Natural killer cell (primary cell): ENCODE measurements at regions not wholly inside any gene's neighbourhood (a gene's known extent, or its start where the extent isn't known, plus 50 kb on each side); places are given as distances from the start of the nearest gene placed in this dataset.

ENCODE experiments used
- ATAC-seq, 3 donors: fragments of 150-1000 bp in 2 of 3; fragments of 200-7000 bp in 1 of 3; cut with Tn5 transposase; 1 replicate in 1 of 3; 2 replicates in 2 of 3; pipeline ENCODE4 v1.10.0; 2021; ENCODE audit warnings: mild to moderate bottlenecking in 2 of 3, moderate library complexity in 2 of 3
- DNase-seq, 2 donors: peaks; one replicate each; pipeline versions ENCODE4 v3.0.0 to v3.0.0-alpha.2; 2013 to 2021; ENCODE audit warnings: mixed read lengths in 1 of 2
- H3K27ac ChIP-seq: one replicate; pipeline ENCODE4 v1.5.1; 2013; ENCODE audit warnings: mild to moderate bottlenecking, low read length
- H3K27me3 ChIP-seq: one replicate; pipeline ENCODE4 v1.6.1; 2013; ENCODE audit warnings: low read length; ENCODE audit not compliant: control insufficient read depth, insufficient read depth
- H3K36me3 ChIP-seq: one replicate; pipeline ENCODE4 v1.6.1; 2013; ENCODE audit warnings: low read length; ENCODE audit not compliant: control insufficient read depth, insufficient read depth
- H3K4me1 ChIP-seq: one replicate; pipeline ENCODE4 v1.6.1; 2013; ENCODE audit warnings: low read length; ENCODE audit not compliant: control insufficient read depth, insufficient read depth
- H3K4me3 ChIP-seq: one replicate; pipeline ENCODE4 v1.5.1; 2013; ENCODE audit warnings: low read length
- H3K9me3 ChIP-seq: one replicate; pipeline ENCODE4 v1.6.1; 2013; ENCODE audit warnings: low read length; ENCODE audit not compliant: control insufficient read depth, insufficient read depth
- H3K27ac Mint-ChIP-seq, 2 donors: one replicate each; pipeline ENCODE4 v1.8.0; 2022; ENCODE audit warnings: mild to moderate bottlenecking in 2 of 2, mixed read lengths in 2 of 2, moderate library complexity in 1 of 2
- H3K27me3 Mint-ChIP-seq, 2 donors: one replicate each; pipeline ENCODE4 v1.8.0; 2022; ENCODE audit warnings: low read depth in 2 of 2, mixed read lengths in 2 of 2
- H3K36me3 Mint-ChIP-seq: one replicate; pipeline ENCODE4 v1.8.0; 2022; ENCODE audit warnings: mixed read lengths
- H3K4me1 Mint-ChIP-seq, 2 donors: one replicate each; pipeline ENCODE4 v1.8.0; 2022; ENCODE audit warnings: mixed read lengths in 2 of 2
- H3K4me3 Mint-ChIP-seq: one replicate; pipeline ENCODE4 v1.8.0; 2022; ENCODE audit warnings: mild to moderate bottlenecking, moderate library complexity, mixed read lengths
- H3K9me3 Mint-ChIP-seq, 2 donors: one replicate each; pipeline ENCODE4 v1.8.0; 2022; ENCODE audit warnings: mixed read lengths in 2 of 2
- WGBS: methylation state at CpG from one replicate; pipeline ENCODE4 v1.1.7; 2013; ENCODE audit warnings: missing lambda C conversion rate; ENCODE audit not compliant: insufficient coverage; 5-methylcytosine and 5-hydroxymethylcytosine counted together
- intact Hi-C: fragments of 100-400 bp; cut with micrococcal nuclease; formaldehyde crosslinking; loops from one replicate; pipeline ENCODE4 v1.14.2; 2022
- TF ChIP-seq, protein P1 (sequence below): fragments of 200-600 bp; IDR thresholded peaks from one replicate; pipeline ENCODE4 v1.8.0; 2022; ENCODE audit warnings: antibody characterized with exemption

DNA sequence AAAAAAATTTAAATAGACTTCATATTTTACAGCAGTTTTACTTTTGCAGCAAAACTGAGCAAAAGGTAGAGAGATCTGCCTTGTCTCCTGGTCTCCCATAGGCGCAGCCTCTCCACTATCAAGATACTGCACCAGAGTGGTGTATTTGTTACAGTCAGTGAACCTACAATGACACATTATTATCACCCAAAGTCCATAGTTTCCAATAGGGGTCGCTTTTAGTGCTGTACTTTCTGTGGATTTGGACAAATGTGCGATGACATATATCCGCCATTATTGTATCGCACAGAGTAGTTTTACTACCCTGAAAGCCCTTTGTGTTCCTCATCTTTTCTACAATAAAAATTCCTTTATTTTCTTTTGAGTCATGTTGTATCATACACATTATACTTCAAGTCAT lies 153.2 kb upstream of the CCDC179 start:
- H3K9me3 Mint-ChIP-seq, result peaks cover 0 to under 1% of the 10 kb centered on the region in 2 donors
- H3K36me3 Mint-ChIP-seq, result no peaks in the 10 kb centered on the region
- Histone ChIP-seq H3K9me3 (no peaks in the 10 kb centered on the region), H3K27ac (no peak overlapping the region), H3K4me1 (no peaks in the 10 kb centered on the region), H3K27me3 (no peaks in the 10 kb centered on the region), H3K36me3 (no peaks in the 10 kb centered on the region), H3K4me3 (no peak overlapping the region)
- TF ChIP-seq, protein P1, sequence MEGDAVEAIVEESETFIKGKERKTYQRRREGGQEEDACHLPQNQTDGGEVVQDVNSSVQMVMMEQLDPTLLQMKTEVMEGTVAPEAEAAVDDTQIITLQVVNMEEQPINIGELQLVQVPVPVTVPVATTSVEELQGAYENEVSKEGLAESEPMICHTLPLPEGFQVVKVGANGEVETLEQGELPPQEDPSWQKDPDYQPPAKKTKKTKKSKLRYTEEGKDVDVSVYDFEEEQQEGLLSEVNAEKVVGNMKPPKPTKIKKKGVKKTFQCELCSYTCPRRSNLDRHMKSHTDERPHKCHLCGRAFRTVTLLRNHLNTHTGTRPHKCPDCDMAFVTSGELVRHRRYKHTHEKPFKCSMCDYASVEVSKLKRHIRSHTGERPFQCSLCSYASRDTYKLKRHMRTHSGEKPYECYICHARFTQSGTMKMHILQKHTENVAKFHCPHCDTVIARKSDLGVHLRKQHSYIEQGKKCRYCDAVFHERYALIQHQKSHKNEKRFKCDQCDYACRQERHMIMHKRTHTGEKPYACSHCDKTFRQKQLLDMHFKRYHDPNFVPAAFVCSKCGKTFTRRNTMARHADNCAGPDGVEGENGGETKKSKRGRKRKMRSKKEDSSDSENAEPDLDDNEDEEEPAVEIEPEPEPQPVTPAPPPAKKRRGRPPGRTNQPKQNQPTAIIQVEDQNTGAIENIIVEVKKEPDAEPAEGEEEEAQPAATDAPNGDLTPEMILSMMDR, result no peak
- H3K4me3 Mint-ChIP-seq, result no peak overlapping the region
- no peaks in the 10 kb centered on the region for H3K4me1 Mint-ChIP-seq
- 92% methylated on average over 5 of the region's 5 CpGs for WGBS
- DNase-seq, result no peak
- H3K27ac Mint-ChIP-seq, result no peak overlapping the region
- no peak for ATAC-seq
- no peaks in the 10 kb centered on the region for H3K27me3 Mint-ChIP-seq
- intact Hi-C loops, result no loop called here

DNA sequence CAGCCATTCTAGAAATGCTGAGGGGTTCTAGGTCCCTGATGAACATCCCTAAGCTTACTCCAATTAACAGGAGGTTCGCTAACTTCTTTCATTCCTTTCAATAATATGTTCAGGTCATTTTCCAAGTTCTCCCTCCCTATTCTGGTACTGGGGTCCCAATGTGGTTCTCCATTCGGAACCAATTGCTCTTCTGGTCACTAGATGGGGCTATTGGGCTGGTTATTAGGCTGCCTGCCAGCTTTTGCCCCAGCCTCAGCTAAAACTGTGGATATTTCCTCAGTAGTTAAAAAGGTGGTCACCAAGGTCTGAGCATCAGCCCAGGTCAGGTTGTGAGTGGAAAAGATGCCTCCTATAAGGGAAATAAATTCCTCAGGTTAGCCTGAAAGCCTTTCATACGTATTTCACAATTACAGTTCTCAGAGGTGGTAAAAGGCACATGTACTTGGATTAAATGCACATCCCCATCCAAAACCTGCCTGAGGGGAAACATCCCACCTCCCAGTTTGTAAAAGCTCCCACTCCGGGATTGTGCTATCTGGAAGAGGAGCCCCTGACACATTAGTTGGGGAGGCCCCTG lies 161.1 kb upstream of the CCDC179 start:
- H3K36me3 Mint-ChIP-seq, result no peaks in the 10 kb centered on the region
- TF ChIP-seq, protein P1, result peak; percentile 68
- H3K4me3 Mint-ChIP-seq, result no peak overlapping the region
- peaks cover 6 to 8% of the 10 kb centered on the region in 2 donors for H3K4me1 Mint-ChIP-seq
- Histone ChIP-seq H3K36me3 (no peaks in the 10 kb centered on the region), H3K27me3 (no peaks in the 10 kb centered on the region), H3K9me3 (no peaks in the 10 kb centered on the region), H3K4me1 (no peaks in the 10 kb centered on the region), H3K4me3 (no peak overlapping the region), H3K27ac (no peak overlapping the region)
- H3K27ac Mint-ChIP-seq, result no peak overlapping the region
- H3K9me3 Mint-ChIP-seq, result no peaks in the 10 kb centered on the region
- ATAC-seq (peak; percentile 48 to 64 (median 53)), DNase-seq (peak in 1 of 2 donors; percentile 10)
- H3K27me3 Mint-ChIP-seq, result no peaks in the 10 kb centered on the region
- intact Hi-C loops, result loop anchor here (10.0 kb wide), 1 partner anchor 1383 kb away; no protein-coding TSS in a partner anchor
- WGBS, result 41% methylated on average over 3 of the region's 4 CpGs

DNA sequence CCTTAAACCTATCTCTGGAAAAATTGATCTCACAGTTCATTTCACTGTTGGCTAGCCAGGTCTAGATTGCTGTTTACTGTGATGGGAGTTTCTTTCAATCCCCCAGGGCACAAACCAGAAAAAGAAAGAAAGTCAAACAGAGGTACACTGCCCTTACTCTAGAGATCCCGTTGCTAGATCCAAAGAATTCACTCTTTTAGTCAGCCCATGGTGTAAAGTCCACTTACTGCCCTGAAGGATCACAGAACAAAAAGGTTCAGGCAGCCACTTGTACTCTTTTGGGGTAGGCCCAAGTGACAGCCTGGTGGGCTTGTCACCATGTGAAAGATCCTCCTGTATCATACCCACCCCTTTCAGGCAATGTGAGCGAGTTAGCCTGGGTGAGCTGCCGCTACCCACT lies 162.6 kb upstream of the CCDC179 start:
- 90% methylated on average over 3 of the region's 3 CpGs for WGBS

More for the DNA sequence above, 162.6 kb upstream of the CCDC179 start:
- ATAC-seq (no peak), DNase-seq (no peak)
- no peak overlapping the region for H3K4me3 ChIP-seq
- Mint-ChIP-seq H3K4me3 (no peak overlapping the region), H3K27me3 (no peaks in the 10 kb centered on the region), H3K36me3 (no peaks in the 10 kb centered on the region), H3K9me3 (no peaks in the 10 kb centered on the region), H3K27ac (no peak overlapping the region), H3K4me1 (peaks cover 6 to 8% of the 10 kb centered on the region in 2 donors)
- H3K36me3 ChIP-seq, result no peaks in the 10 kb centered on the region
- intact Hi-C loops, result loop anchor here (10.0 kb wide), 1 partner anchor 1382 kb away; no protein-coding TSS in a partner anchor
- no peaks in the 10 kb centered on the region for H3K27me3 ChIP-seq
- TF ChIP-seq, protein P1, result no peak
- H3K9me3 ChIP-seq, result no peaks in the 10 kb centered on the region
- no peak overlapping the region for H3K27ac ChIP-seq
- no peaks in the 10 kb centered on the region for H3K4me1 ChIP-seq
